ENCODE measurements at regions not wholly inside any gene's neighbourhood (a gene's known extent, or its start where the extent isn't known, plus 50 kb on each side); places are given as distances from the start of the nearest gene placed in this dataset.
A peak's percentile ranks its signal among the peaks of the same experiment; 100 is the strongest.

DNA sequence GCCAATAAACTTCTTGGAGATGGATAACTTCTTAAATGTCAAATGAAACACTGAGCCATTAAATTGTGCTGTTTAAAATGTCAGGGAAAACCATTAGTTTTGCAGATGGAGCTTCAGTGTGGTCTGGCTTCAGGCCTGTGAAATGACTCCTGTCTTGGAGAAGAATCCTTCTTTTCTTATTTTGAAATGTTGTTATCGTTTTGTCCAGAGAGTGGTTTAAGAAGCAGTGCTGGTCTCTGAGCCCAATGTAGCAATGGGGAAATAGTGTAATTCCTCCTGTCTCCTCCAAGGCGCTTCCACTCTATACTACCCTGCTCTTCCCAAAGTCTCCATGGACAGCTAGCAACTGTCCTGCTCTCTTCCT, 177.6 kb downstream of the REEP3 start:
- H3K27ac Mint-ChIP-seq: no peak overlapping the region
- peaks cover 59% of the 10 kb centered on the region for H3K4me1 Mint-ChIP-seq
- peaks cover 13% of the 10 kb centered on the region for H3K9me3 Mint-ChIP-seq
- no peak overlapping the region for H3K4me3 Mint-ChIP-seq
- no peak for DNase-seq
- no peaks in the 10 kb centered on the region for H3K36me3 Mint-ChIP-seq (ENCODE audit: low read depth)
- TF ChIP-seq, protein P1, sequence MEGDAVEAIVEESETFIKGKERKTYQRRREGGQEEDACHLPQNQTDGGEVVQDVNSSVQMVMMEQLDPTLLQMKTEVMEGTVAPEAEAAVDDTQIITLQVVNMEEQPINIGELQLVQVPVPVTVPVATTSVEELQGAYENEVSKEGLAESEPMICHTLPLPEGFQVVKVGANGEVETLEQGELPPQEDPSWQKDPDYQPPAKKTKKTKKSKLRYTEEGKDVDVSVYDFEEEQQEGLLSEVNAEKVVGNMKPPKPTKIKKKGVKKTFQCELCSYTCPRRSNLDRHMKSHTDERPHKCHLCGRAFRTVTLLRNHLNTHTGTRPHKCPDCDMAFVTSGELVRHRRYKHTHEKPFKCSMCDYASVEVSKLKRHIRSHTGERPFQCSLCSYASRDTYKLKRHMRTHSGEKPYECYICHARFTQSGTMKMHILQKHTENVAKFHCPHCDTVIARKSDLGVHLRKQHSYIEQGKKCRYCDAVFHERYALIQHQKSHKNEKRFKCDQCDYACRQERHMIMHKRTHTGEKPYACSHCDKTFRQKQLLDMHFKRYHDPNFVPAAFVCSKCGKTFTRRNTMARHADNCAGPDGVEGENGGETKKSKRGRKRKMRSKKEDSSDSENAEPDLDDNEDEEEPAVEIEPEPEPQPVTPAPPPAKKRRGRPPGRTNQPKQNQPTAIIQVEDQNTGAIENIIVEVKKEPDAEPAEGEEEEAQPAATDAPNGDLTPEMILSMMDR (IDR thresholded peaks at IDR 0.05): no peak
- peaks cover 3% of the 10 kb centered on the region for H3K27me3 Mint-ChIP-seq (ENCODE audit: low read depth, poor library complexity)

DNA sequence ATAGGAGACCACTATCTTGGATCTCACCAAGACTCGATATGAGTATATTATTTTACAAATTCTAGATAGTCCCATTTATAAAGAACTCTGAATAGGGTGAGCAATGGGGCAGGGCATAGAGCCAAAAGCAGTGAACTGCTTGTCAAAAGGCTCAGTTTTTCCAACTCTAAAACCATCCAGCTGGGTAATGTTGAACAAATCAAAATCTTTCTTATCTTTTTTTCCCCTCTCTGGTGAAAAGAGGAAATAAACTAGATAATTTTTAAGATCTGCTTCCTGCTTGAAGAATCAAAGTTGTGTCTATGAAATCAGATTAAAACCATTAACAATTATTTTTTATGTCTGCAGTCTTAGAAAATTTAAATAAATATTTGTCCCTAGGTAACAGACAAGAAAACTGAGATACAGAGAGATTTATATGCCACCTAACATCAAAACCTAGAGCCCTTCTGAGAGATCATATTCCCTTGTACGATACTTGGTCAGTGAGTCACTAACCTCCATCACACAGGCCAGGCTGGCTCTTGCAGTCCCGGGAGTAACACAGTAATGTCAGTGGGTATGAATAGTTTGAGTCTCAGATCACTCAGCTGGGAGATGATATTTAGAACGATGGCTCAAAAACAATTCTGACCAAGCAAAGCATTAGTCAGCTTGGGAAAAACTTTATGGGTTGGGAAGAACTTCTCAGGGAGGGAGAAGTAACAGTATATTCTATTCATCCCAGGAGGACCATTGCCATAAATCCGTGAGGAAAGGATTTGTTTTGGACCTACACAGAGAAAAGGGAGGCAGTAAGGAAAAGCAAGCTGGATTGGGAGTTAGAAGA, 178.8 kb downstream of the REEP3 start:
- no peak for DNase-seq
- Mint-ChIP-seq H3K9me3 (peaks cover 9% of the 10 kb centered on the region), H3K27ac (peak overlapping the region; percentile 84)

DNA sequence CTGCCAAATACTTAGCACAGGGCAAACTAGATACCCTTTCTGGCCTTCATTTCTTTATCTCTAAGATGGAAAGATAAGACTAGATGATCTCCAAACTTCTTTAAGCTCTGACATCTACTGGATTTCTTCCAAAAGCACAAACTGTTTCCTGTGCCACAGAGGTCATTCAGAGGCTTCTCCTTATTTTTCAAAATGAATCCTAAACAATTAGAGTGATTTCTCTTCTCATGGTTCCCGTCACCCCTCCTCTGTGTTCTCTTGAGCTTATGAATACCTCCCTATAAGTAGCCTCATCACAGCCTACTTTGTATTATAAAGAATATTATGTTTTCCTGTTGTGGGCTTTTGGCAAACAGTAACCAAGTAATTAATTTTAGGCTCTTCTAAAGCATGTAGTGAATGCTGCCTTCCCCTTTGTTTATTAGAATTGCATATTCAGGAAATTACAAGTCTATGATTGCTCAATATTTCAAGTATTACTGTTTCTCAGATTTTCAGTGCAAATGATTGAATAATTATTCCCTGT, 179.5 kb downstream of the REEP3 start:
- H3K27ac Mint-ChIP-seq: peak overlapping the region; percentile 84
- no peak for DNase-seq
- H3K4me1 Mint-ChIP-seq: peaks cover 59% of the 10 kb centered on the region
- TF ChIP-seq, protein P1 (IDR thresholded peaks at IDR 0.05): no peak
- H3K36me3 Mint-ChIP-seq (ENCODE audit: low read depth): no peaks in the 10 kb centered on the region
- H3K4me3 Mint-ChIP-seq: no peak overlapping the region
- H3K27me3 Mint-ChIP-seq (ENCODE audit: low read depth, poor library complexity): peaks cover 3% of the 10 kb centered on the region
- peaks cover 9% of the 10 kb centered on the region for H3K9me3 Mint-ChIP-seq

More for the DNA sequence above, 178.8 kb downstream of the REEP3 start:
- H3K4me1 Mint-ChIP-seq: peaks cover 59% of the 10 kb centered on the region
- H3K4me3 Mint-ChIP-seq: peak overlapping the region; percentile 4
- no peaks in the 10 kb centered on the region for H3K36me3 Mint-ChIP-seq (ENCODE audit: low read depth)
- TF ChIP-seq, protein P1 (IDR thresholded peaks at IDR 0.05): no peak
- peaks cover 3% of the 10 kb centered on the region for H3K27me3 Mint-ChIP-seq (ENCODE audit: low read depth, poor library complexity)

DNA sequence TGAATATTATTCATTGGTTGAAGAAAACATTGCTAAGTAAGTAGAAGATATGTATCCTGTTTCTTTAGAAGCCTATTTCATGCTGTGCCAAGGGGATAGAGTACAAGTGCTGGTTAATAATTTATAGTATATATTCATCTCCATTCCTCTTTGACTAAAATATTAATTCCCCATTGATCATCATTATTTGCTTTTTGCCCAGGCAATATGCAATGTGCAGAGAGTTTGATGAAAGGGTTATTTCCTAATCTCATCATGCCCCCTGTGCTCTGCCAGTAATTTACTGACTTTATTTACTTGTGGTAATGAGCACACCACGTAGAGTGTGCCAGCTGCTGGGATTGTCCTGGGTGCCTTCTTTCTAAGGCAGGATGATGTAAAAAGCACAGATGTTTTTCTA, 180.9 kb downstream of the REEP3 start:
- TF ChIP-seq, protein P1 (IDR thresholded peaks at IDR 0.05): no peak
- Mint-ChIP-seq H3K9me3 (peaks cover 9% of the 10 kb centered on the region), H3K36me3 (ENCODE audit: low read depth) (no peaks in the 10 kb centered on the region), H3K27me3 (ENCODE audit: low read depth, poor library complexity) (peaks cover 3% of the 10 kb centered on the region), H3K4me1 (peaks cover 47% of the 10 kb centered on the region), H3K4me3 (no peak overlapping the region), H3K27ac (no peak overlapping the region)
- DNase-seq: no peak

DNA sequence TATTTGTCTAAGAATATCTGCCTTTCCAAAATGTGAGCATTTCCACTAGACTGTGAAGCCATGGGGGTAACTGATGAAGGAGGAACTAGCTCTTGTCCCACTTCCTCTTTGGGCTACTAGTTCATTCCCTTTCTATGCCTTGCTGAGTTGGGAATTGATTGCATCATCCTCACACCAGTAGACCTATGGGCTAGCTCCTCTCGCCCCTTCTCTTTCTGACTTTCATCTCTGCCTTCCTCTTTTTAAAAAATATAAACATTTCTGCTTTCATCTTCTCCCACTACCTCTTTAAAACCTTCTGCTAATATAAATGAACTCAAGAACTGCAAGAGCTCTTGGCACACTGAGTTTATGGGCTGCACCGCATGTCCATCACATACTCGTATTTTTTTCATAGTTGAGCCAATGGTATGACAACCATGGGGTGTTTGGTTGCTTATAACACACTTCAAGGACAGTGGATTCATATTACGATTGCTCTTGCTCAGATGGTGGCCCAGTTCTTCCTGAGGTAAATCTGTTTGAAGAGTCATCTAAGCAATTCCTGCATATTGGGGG, 182.0 kb downstream of the REEP3 start:
- Mint-ChIP-seq H3K27ac (peak overlapping the region; percentile 3), H3K9me3 (peaks cover 9% of the 10 kb centered on the region), H3K4me1 (peaks cover 37% of the 10 kb centered on the region), H3K27me3 (ENCODE audit: low read depth, poor library complexity) (peaks cover 3% of the 10 kb centered on the region), H3K36me3 (ENCODE audit: low read depth) (no peaks in the 10 kb centered on the region), H3K4me3 (no peak overlapping the region)
- TF ChIP-seq, protein P1 (IDR thresholded peaks at IDR 0.05): no peak
- no peak for DNase-seq
